ENCODE measurements at regions not wholly inside any gene's neighbourhood (a gene's known extent, or its start where the extent isn't known, plus 50 kb on each side); places are given as distances from the start of the nearest gene placed in this dataset.

GRCh38 chr6:98775205-98775604 is 59.2 kb upstream of the POU3F2 start:
- intact Hi-C loops (cut with micrococcal nuclease) = no loop called here
- Histone ChIP-seq H3K4me1 (ENCODE audit: control insufficient read depth, insufficient read depth, low read length) (no peaks in the 10 kb centered on the region), H3K36me3 (ENCODE audit: control insufficient read depth, insufficient read depth, low read length) (no peaks in the 10 kb centered on the region), H3K27ac (ENCODE audit: low read length) (no peak overlapping the region), H3K9me3 (ENCODE audit: control insufficient read depth, insufficient read depth, low read length) (no peaks in the 10 kb centered on the region), H3K4me3 (ENCODE audit: low read length) (no peak overlapping the region), H3K27me3 (ENCODE audit: control insufficient read depth, insufficient read depth, low read length) (no peaks in the 10 kb centered on the region)
- no peak for DNase-seq
- peaks cover 0 to 4% of the 10 kb centered on the region in 2 donors for H3K27me3 Mint-ChIP-seq (ENCODE audit: low read depth in 2 of 2)
- H3K4me1 Mint-ChIP-seq = no peaks in the 10 kb centered on the region
- TF ChIP-seq CTCF (IDR thresholded peaks at IDR 0.05) = no peak
- no peak overlapping the region for H3K4me3 Mint-ChIP-seq
- H3K9me3 Mint-ChIP-seq = peaks cover 0 to 4% of the 10 kb centered on the region in 2 donors
- no peak for ATAC-seq
- H3K27ac Mint-ChIP-seq = no peak overlapping the region
- WGBS (ENCODE audit: insufficient coverage) = no CpG with 5 or more reads among the region's 2 CpGs
- H3K36me3 Mint-ChIP-seq = no peaks in the 10 kb centered on the region

GRCh38 chr6:98777762-98778161 is 56.6 kb upstream of the POU3F2 start:
- H3K4me3 Mint-ChIP-seq = no peak overlapping the region
- 40% methylated on average over 1 of the region's 1 CpG for WGBS (ENCODE audit: insufficient coverage)
- no peaks in the 10 kb centered on the region for H3K9me3 ChIP-seq (ENCODE audit: control insufficient read depth, insufficient read depth, low read length)
- ATAC-seq (no peak), DNase-seq (no peak)
- H3K9me3 Mint-ChIP-seq = peaks cover 0 to 4% of the 10 kb centered on the region in 2 donors
- no peaks in the 10 kb centered on the region for H3K27me3 ChIP-seq (ENCODE audit: control insufficient read depth, insufficient read depth, low read length)
- no peak overlapping the region for H3K27ac Mint-ChIP-seq
- no peak for TF ChIP-seq CTCF (IDR thresholded peaks at IDR 0.05)
- intact Hi-C loops (cut with micrococcal nuclease) = no loop called here
- H3K4me3 ChIP-seq (ENCODE audit: low read length) = no peak overlapping the region
- H3K4me1 Mint-ChIP-seq = no peaks in the 10 kb centered on the region
- no peaks in the 10 kb centered on the region for H3K36me3 ChIP-seq (ENCODE audit: control insufficient read depth, insufficient read depth, low read length)
- H3K27ac ChIP-seq (ENCODE audit: low read length) = no peak overlapping the region
- H3K27me3 Mint-ChIP-seq (ENCODE audit: low read depth in 2 of 2) = peaks cover 0 to 3% of the 10 kb centered on the region in 2 donors
- H3K36me3 Mint-ChIP-seq = no peaks in the 10 kb centered on the region
- H3K4me1 ChIP-seq (ENCODE audit: control insufficient read depth, insufficient read depth, low read length) = no peaks in the 10 kb centered on the region

DNA sequence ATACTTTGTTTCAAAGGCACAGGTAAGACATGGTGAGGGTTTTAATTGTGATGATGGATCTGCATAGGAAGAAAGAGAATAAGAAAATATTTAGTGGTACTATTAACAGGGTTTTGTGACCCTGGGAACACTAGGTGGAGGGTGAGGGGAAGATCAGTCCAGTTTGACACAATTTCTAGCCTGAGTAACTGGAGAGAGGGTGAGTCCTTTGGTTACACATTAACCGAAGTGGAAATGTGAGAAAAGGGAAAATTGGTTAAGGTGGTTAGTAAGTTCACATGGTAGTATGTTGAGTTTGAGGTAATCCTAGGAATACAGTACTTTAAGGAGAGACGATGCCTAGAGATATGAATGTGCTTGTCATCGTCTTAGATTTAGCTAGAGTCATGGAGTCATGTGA is 54.8 kb upstream of the POU3F2 start:
- no peaks in the 10 kb centered on the region for H3K27me3 ChIP-seq (ENCODE audit: control insufficient read depth, insufficient read depth, low read length)
- no peak for DNase-seq
- Mint-ChIP-seq H3K27me3 (ENCODE audit: low read depth in 2 of 2) (peaks cover 0 to 4% of the 10 kb centered on the region in 2 donors), H3K9me3 (peaks cover 0 to 5% of the 10 kb centered on the region in 2 donors), H3K27ac (no peak overlapping the region), H3K4me3 (no peak overlapping the region), H3K4me1 (no peaks in the 10 kb centered on the region), H3K36me3 (no peaks in the 10 kb centered on the region)
- no peak overlapping the region for H3K27ac ChIP-seq (ENCODE audit: low read length)
- no peaks in the 10 kb centered on the region for H3K9me3 ChIP-seq (ENCODE audit: control insufficient read depth, insufficient read depth, low read length)
- WGBS (ENCODE audit: insufficient coverage) = 88% methylated on average over 3 of the region's 3 CpGs
- intact Hi-C loops (cut with micrococcal nuclease) = no loop called here
- no peak for TF ChIP-seq CTCF (IDR thresholded peaks at IDR 0.05)
- no peaks in the 10 kb centered on the region for H3K4me1 ChIP-seq (ENCODE audit: control insufficient read depth, insufficient read depth, low read length)
- no peak for ATAC-seq
- H3K36me3 ChIP-seq (ENCODE audit: control insufficient read depth, insufficient read depth, low read length) = no peaks in the 10 kb centered on the region
- no peak overlapping the region for H3K4me3 ChIP-seq (ENCODE audit: low read length)

DNA sequence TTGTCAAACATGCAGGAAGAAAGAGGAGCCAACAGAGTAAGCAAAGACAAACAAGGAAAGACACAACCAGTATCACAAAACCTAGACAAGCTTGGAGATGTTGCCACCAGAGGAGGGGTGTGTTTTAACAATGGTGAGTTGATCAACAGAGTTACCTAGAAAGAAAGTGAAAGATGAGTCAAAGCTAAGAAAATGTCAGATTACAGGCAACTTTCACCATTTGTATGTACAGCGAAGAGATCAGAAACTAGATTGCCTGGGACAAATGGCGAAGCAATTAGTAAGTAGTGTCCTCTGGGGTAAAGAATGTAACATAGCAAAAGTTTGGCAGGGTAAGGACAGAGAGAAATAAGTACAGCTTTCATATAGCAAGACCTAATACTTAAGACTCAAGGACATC is 51.6 kb upstream of the POU3F2 start:
- 21% methylated on average over 2 of the region's 2 CpGs for WGBS (ENCODE audit: insufficient coverage)
- Mint-ChIP-seq H3K9me3 (peaks cover 0 to 4% of the 10 kb centered on the region in 2 donors), H3K27me3 (ENCODE audit: low read depth in 2 of 2) (peaks cover 0 to 15% of the 10 kb centered on the region in 2 donors), H3K27ac (no peak overlapping the region), H3K36me3 (no peaks in the 10 kb centered on the region), H3K4me1 (no peaks in the 10 kb centered on the region), H3K4me3 (no peak overlapping the region)
- intact Hi-C loops (cut with micrococcal nuclease) = no loop called here
- no peaks in the 10 kb centered on the region for H3K27me3 ChIP-seq (ENCODE audit: control insufficient read depth, insufficient read depth, low read length)
- DNase-seq (no peak), ATAC-seq (no peak)
- no peaks in the 10 kb centered on the region for H3K36me3 ChIP-seq (ENCODE audit: control insufficient read depth, insufficient read depth, low read length)
- TF ChIP-seq CTCF (IDR thresholded peaks at IDR 0.05) = no peak
- no peak overlapping the region for H3K27ac ChIP-seq (ENCODE audit: low read length)
- no peaks in the 10 kb centered on the region for H3K4me1 ChIP-seq (ENCODE audit: control insufficient read depth, insufficient read depth, low read length)
- no peaks in the 10 kb centered on the region for H3K9me3 ChIP-seq (ENCODE audit: control insufficient read depth, insufficient read depth, low read length)
- no peak overlapping the region for H3K4me3 ChIP-seq (ENCODE audit: low read length)

All from natural killer cell (primary cell).